Panc1 (cell line): ENCODE measurements at regions not wholly inside any gene's neighbourhood (a gene's known extent, or its start where the extent isn't known, plus 50 kb on each side); places are given as distances from the start of the nearest gene placed in this dataset.

Source experiments
- ATAC-seq: fragments of 200-7000 bp; cut with Tn5 transposase; 2 replicates; pipeline ENCODE4 v1.9.1; 2020; ENCODE audit warnings: mild to moderate bottlenecking, moderate library complexity
- BruUV-seq: library from RNA; stranded (reverse); fragments of 400-500 nt; replicated peaks from 2 replicates; lab custom pipeline; 2021; lab: Mats Ljungman, UMichigan
- CTCF ChIA-PET: fragments of 300-600 bp; sonication (Branson Sonifier 250); formaldehyde crosslinking; loops from one replicate; lab custom pipeline; 2022; ENCODE audit warnings: antibody characterized with exemption; lab: Charles Lee
- POLR2A ChIA-PET: fragments of 300-600 bp; sonication (Branson Sonifier 250); formaldehyde crosslinking; loops from one replicate; lab custom pipeline; 2022; ENCODE audit warnings: antibody characterized with exemption; lab: Charles Lee
- DNase-seq: peaks from one replicate; pipeline ENCODE4 v3.0.0-alpha.2; 2010; ENCODE audit warnings: low read depth, low spot score
- H3K27ac ChIP-seq: 2 replicates; pipeline ENCODE4 v1.5.1; 2011; ENCODE audit warnings: mild to moderate bottlenecking, low read length, inconsistent platforms
- H3K27me3 ChIP-seq: fragments of 200-500 bp; sonication (Bioruptor generic); 2 replicates; pipeline ENCODE4 v1.6.0; 2014; ENCODE audit warnings: low read length, inconsistent platforms; ENCODE audit not compliant: control insufficient read depth, insufficient read depth
- H3K36me3 ChIP-seq: fragments of 200-500 bp; sonication (Bioruptor generic); 2 replicates; pipeline ENCODE4 v1.5.1; 2014; ENCODE audit warnings: inconsistent platforms, mild to moderate bottlenecking, low read length, moderate library complexity; ENCODE audit not compliant: control insufficient read depth, insufficient read depth
- H3K4me1 ChIP-seq: 2 replicates; pipeline ENCODE4 v1.5.1; 2011; ENCODE audit warnings: inconsistent platforms, mild to moderate bottlenecking, low read length, moderate library complexity; ENCODE audit not compliant: control insufficient read depth, insufficient read depth
- H3K4me3 ChIP-seq, 2 experiments: 2 replicates each; pipeline ENCODE4 v1.5.1; 2011 to 2012; ENCODE audit warnings: low read depth in 2 of 2, low read length in 2 of 2, mild to moderate bottlenecking in 2 of 2, inconsistent platforms in 1 of 2, moderate library complexity in 1 of 2
- H3K9me3 ChIP-seq: fragments of 200-500 bp; sonication (Bioruptor generic); 2 replicates; pipeline ENCODE4 v1.5.1; 2014; ENCODE audit warnings: low read depth, mild to moderate bottlenecking, inconsistent platforms, low read length, moderate library complexity; ENCODE audit not compliant: control insufficient read depth, insufficient read depth
- CTCF ChIP-seq: fragments of 450-650 bp; IDR thresholded peaks from 2 replicates; pipeline ENCODE4 v1.5.1; 2017; ENCODE audit warnings: mild to moderate bottlenecking
- POLR2AphosphoS5 ChIP-seq: IDR thresholded peaks from 2 replicates; pipeline ENCODE4 v1.6.1; 2012; ENCODE audit warnings: mild to moderate bottlenecking, low read depth, low read length, moderate library complexity
- REST ChIP-seq, 2 experiments: IDR thresholded peaks; 2 replicates each; pipeline ENCODE4 v1.6.1; 2011 to 2012; ENCODE audit warnings: low read depth in 2 of 2, control low read depth in 1 of 2, low read length in 1 of 2, mild to moderate bottlenecking in 1 of 2, moderate library complexity in 1 of 2; ENCODE audit not compliant: insufficient read depth in 1 of 2
- SIN3A ChIP-seq: IDR thresholded peaks from 2 replicates; pipeline ENCODE4 v1.6.1; 2012; ENCODE audit warnings: low read depth, mild to moderate bottlenecking, low read length, moderate library complexity, borderline replicate concordance; ENCODE audit not compliant: insufficient read depth
- TCF7L2 ChIP-seq: IDR thresholded peaks from 2 replicates; pipeline ENCODE4 v1.6.1; 2011; ENCODE audit warnings: mild to moderate bottlenecking, low read depth, low read length, inconsistent platforms
- in situ Hi-C: cut with HindIII; loops from 2 replicates; pipeline ENCODE4 v1.10.0; 2016; ENCODE audit warnings: low sequenced_read_pairs, low pct_unique_long_range_greater_than_20kb
- intact Hi-C: fragments of 100-400 bp; cut with micrococcal nuclease; formaldehyde crosslinking; loops from one replicate; pipeline ENCODE4 v1.10.0; 2022; ENCODE audit not compliant: unreplicated experiment

- ChIA-PET POLR2A (interaction anchor here (0.7 kb wide), 1 partner anchor 80 kb away, joined by 4 read pairs; no protein-coding TSS in a partner anchor), CTCF (no interaction called here)
- no peak for DNase-seq
- in situ Hi-C loops (no loop called here), intact Hi-C loops (no loop called here)
- TF ChIP-seq SIN3A (no peak), POLR2AphosphoS5 (no peak), CTCF (no peak), TCF7L2 (no peak)
- no peaks in the 10 kb centered on the region for H3K36me3 ChIP-seq
- ATAC-seq = no peak
- no peaks in the 10 kb centered on the region; the same call in 1 of the 2 replicates for H3K4me1 ChIP-seq
- no peak overlapping the region for H3K27ac ChIP-seq
- no peaks in the 10 kb centered on the region for H3K9me3 ChIP-seq
- no TSS peak for BruUV-seq
- H3K27me3 ChIP-seq = no peaks in the 10 kb centered on the region
- no peak overlapping the region for H3K4me3 ChIP-seq
These were observed 408.5 kb upstream of the RGS6 start for GRCh38 chr14:71523630-71524319.

GRCh38 chr14:71524320-71524982 is 407.8 kb upstream of the RGS6 start:
- H3K9me3 ChIP-seq = no peaks in the 10 kb centered on the region
- in situ Hi-C loops (no loop called here), intact Hi-C loops (no loop called here)
- H3K4me1 ChIP-seq = no peaks in the 10 kb centered on the region; the same call in 1 of the 2 replicates
- no peak overlapping the region for H3K27ac ChIP-seq
- no peaks in the 10 kb centered on the region for H3K36me3 ChIP-seq
- TF ChIP-seq TCF7L2 (no peak), CTCF (no peak), SIN3A (no peak), REST (IDR thresholded peaks at IDR 0.05; ENCODE audit: insufficient read depth in 1 of 2, low read depth in 2 of 2, low read length in 1 of 2) (no peak), POLR2AphosphoS5 (no peak)
- POLR2A ChIA-PET = no interaction called here
- no peak for DNase-seq
- H3K4me3 ChIP-seq = no peak overlapping the region
- ATAC-seq = no peak
- no peaks in the 10 kb centered on the region for H3K27me3 ChIP-seq
- no TSS peak for BruUV-seq
- CTCF ChIA-PET = no interaction called here
